GM18861 (cell line): ENCODE measurements at regions not wholly inside any gene's neighbourhood (a gene's known extent, or its start where the extent isn't known, plus 50 kb on each side); places are given as distances from the start of the nearest gene placed in this dataset.

Source experiments
- ATAC-seq: cut with Tn5 transposase; IDR thresholded peaks from one replicate; pipeline ENCODE4 v1.9.1; 2021; ENCODE audit not compliant: unreplicated experiment

DNA sequence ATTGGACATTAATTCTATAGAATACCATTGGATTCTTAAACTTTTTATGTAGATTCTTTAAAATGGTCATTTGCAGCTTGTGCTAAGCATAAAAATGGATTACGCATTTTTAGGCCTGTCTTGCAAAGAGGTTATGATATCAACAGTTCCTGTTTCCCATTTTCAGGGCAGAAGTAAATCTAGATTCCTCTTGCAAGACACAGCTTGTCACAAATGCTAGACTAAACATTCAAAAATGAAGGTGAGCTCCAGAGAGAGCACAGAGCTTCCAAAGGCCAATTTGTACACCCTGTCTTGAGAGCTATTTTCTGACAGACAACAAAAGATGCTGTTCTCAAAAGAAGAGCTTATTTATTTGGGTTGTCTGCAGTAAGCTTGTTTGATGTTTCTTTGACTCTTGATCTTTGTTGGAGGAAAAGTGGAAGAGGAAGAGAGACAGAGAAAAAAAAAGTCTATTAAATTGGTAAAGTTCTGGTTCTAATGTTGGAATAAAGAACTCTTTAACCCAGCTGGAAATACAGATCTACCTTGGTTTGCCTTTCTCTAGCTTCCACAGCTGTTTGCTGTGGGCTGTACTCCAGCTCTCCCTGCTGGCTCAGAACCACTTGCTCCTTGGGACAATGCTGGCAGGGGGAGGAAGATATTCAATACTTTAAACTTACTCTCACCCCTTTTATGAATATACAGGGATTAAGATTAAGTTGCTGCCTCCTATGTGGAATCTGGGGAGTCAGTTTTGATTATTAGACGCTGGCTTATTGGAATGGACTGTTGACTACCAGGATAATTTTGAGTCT lies 651.8 kb downstream of the CDH11 start:
- no peak for ATAC-seq

DNA sequence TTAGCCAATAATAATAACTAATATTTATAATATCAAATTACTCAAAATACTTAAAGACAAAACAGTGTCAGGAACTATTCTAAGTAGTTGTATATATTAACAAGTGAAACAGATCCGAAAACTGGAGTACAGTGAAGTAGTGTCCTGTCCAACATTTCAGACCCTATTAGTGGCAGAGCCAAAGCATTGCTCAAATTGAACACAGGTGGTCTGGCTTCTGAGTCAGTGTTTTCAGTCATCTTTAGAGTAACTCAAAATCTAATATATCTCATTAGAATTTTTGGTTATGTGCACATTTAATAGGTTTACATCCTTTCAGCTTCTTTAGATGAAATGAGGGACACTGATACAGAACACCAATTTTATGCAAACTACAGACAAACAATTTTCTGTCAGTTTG lies 652.5 kb downstream of the CDH11 start:
- no peak for ATAC-seq

DNA sequence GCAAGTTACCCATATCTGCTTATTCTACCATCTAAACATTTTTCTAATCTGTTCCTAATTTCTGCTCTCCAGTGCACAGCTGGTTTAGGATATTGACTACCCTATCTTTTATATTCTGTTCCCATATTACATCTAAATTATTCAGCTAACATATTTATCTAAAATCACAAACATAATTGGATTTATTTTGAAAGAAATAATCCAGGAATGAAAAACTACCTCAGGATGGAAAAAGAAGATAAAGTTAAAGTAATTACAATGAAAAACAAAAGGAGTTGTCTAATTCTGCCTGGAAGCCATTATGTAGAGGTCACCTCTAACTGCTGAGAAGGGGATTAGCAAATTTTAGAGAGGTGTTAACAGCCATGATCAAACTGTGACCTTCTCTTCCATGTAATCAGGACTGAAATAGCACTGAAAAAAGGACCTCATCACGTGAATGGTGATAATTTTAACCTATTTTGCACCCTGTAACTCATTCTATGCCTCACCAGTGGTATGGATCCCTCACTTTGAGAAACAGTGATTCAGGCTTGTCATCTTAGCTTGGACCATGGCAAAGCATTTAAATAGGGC lies 653.3 kb downstream of the CDH11 start:
- ATAC-seq, result no peak

DNA sequence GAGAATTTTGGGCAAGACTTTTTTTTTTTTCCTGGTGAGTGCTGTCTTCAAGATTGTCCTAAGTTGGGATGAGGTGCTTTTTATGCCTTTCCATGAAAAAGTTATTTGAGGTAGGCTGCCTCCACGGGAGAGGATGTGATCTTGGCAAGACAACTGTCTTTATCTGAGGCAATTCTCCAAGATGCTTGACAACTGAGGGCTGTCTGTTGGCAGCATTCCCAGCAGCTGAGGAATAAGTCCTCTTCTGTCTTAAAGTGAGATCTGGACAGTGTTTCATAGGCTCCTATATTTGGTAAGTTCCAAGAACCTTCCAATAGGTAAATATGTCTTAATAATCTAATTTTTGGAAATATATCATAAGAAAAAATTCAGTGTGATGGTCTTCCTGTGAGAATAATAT lies 662.0 kb downstream of the CDH11 start:
- ATAC-seq, result no peak

DNA sequence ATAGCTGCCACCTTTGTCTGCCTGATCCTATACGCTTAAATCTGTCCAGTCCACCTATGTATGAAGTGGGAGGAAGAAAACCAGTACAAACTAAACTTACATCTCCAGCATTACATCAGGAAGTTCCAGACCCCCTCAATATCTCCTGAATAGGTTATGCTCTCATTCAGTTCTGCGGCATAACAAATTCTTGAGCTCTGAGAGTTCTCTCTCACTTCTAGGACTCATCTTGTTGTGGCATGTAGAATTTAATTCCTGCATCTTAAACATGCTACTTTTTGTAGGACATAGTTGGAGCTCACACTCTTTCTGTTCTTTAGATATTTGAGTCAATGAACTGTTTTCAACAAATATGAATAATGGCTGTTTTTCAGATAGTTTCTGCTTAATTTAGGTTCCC lies 662.5 kb downstream of the CDH11 start:
- no peak for ATAC-seq

DNA sequence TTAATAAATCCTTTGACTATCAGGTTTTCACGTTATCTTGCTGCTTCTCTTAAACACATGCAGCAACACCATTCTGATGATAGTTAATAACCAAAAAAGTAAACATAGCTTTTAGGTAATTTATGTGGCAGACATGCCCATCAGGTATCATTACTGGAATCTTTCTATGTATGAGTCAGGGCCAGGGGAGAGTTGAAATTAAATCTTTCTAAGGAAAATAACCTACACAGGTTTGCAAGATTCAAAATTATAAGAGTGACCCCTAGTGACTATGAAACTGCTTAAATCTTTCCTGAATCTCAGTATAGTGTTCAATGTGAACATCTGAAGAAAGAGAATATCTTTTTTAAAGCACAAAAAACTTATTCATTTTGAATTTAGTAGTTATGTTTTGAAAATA lies 666.6 kb downstream of the CDH11 start:
- no peak for ATAC-seq

DNA sequence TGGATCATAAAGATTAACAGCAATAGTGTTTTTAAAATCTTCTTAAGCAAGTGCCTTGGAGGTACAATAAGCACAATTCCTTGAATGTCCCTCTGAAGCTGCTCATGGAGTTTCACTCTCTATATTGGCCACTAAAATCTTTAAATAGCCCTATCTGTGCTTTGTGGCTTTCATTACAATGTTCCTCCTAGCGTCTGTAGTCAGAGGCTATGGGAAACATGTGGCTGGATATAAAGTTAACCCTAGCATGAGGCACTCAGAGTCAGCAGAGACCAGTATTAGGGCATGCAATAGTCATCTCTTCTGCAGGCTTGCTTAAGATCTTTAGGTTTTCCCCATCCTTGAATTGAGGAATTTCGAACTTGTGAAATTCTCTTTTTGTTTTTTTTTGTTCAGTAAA lies 668.2 kb downstream of the CDH11 start:
- ATAC-seq, result no peak

DNA sequence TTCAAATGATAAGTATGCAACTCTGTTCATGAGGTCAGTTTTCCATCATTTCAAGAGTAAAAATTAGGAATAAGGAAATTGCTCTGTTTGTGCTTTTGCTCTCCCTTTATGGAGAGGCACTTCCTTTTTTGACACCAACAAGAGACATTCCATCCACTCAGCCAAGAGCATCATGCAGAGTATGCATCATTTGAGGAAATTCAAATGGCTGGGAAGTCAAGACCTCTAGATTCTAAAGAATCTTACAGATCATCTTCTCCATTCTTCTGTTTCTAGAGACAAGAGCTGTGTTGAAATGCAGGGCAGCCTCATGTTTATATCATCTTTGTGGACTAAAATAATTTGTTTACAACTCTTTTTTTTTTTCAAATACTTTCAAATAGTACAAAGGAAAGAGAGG lies 669.4 kb downstream of the CDH11 start:
- ATAC-seq, result no peak

DNA sequence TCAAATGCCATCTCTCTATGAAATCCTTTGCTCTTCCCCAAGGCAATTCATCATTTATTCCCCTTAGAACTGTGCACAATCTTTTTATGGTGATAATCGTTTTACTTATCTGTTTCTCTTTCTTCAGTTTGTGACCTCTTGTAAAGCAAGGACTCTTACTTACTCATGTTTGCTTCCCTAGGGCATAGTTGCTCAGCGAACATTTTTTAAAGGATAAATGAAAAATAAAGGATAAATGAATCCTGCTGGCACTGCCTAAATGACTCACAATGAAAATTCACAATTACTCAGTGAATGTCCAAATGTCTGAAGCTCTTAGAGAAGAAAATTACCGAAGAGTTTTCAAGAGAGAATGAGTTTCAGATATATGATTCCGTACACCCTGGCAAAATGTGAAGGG lies 671.7 kb downstream of the CDH11 start:
- ATAC-seq, result no peak

DNA sequence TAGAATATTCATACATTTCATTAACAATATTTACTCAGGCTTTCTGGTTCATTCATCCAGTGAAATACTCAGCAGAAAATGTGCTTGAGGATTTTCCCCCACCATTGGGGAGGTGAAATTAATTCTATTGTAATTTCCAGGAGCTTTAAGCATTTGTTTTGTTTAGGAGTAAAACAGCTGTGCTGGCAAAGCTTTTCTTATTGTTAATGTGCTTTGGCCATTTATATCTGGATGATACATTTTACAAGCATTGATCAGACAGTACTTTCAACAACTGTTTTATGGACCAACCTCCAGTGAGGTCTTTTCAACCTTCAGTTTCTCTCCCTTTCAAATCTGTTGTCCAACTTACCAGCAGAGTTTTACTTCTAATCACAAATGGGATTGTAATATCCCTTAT lies 672.4 kb downstream of the CDH11 start:
- no peak for ATAC-seq

DNA sequence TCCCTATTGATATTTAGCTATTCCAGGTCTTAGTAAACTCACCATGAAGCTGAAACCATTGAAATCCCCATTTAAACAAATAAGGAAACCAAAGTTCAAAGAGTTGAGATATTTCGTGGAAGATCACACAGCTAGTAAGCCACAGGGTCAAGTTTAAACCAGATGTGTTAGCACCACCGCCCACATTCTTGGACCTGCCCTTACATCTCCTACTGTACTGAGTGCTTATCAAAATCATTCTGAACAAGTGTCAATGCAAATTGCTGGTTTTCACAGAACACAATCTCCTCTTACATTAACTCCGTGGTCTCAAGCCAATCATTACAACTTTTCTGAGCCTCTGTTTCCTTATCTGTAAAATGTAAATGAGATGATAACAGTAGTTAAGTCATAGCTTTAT lies 676.2 kb downstream of the CDH11 start:
- ATAC-seq, result no peak

DNA sequence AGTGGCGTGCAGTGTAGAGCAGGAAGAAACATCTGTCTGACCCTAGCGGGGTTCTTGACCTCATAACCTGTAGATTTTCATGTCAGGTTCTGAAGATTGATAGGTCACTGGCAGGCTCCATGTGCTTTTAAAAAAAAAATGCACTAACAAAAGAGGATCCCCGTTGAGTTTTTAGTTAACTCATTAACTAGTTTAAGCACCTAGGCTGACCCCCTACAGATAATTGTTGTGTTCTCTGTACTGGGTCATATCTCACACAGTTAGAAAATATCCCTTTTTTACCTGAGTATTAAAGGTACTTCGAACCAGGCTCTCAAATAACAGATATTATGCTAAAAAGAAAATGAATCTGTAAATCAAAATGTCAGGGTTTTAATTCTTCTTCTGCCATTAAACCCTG lies 676.6 kb downstream of the CDH11 start:
- ATAC-seq, result no peak

DNA sequence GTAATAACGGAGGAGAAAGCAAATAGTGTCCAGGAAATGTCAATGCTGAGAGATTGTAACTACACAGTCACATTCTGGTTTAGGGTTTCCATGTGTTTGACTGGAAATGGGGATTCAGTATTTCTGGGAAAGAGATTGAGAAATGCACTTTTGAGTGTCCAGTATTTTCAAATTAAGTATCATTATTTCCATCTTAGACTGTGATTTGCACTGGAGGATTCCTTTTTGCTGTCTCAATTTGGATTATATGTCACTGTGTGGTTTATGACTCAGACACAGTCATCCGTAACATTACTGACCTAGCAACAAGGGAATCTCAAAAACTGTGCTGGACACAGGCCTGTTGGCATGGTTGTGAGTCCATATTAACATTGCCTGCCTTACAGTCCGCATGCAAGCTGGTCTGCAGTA lies 681.4 kb downstream of the CDH11 start:
- no peak for ATAC-seq

DNA sequence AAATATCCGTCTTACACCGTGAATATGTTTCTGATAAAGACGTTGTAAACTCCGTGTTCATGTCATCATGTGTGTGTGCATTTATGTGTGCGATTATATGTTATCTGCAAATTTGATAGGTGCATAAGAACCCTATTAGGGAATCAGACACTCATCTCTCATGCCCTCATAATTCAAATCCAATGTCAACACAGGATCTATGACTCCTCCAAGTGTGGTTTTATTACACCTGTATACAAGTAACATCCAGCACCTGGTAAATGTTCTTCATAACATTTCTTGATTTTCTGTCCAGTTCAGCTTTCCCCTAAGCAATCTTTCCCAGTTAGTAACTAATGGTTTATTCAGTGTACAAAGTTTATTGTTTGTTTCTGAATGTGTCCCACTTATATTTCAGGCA lies 681.9 kb downstream of the CDH11 start:
- ATAC-seq, result no peak

DNA sequence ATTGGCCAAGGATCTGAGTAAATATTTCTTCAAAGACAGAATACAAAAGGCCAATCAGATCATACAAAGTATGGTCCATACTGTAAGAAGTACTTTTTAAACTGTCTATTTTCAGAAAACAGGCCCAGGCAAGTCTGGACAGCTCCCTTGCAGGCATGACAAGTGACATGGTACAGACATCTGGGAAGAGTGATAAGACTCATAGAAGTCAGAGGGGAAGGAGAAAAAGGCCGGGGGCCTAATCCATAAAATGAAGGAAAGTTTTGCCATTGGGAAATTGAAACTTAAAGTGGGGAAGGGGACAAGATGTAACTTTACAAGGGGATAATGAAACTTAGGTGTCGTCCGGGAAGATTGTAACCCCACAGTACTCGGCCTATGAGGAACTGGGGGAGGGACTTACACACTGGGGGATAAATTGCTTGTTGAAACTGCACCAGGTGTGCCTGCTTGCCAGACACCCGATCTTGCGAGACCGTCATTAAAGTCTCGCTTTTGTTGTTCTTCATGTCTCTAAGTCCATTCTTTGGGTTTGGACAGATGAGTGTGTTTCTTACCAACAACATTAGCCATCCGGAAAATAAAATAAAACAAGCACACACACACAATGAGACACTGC lies 684.0 kb downstream of the CDH11 start:
- no peak for ATAC-seq

DNA sequence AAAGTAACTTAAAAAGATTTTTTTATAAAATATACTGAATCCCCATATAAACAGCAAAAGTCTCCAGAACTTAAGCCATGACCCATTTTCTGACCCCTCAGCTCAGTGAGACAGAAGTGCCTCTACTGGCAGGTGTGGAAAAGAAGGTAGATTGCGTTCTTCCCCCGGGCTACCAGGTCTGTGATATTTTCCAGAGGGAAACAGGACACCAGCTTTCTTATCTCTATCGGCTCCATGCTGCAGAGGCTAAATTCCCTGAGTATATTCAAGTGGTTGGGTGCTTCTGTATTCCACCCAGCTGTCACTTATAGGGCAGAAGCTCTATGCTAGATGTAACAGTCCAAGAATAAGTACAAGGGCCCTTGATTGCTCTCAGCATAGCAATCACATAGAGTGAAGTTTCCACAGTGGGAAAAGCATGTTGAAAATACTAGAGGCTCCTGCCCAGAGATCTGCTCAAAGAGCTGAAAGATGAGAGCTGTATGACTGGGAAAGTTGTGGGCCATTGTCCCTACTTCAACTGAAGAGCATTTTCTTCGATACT lies 687.3 kb downstream of the CDH11 start:
- ATAC-seq, result no peak

DNA sequence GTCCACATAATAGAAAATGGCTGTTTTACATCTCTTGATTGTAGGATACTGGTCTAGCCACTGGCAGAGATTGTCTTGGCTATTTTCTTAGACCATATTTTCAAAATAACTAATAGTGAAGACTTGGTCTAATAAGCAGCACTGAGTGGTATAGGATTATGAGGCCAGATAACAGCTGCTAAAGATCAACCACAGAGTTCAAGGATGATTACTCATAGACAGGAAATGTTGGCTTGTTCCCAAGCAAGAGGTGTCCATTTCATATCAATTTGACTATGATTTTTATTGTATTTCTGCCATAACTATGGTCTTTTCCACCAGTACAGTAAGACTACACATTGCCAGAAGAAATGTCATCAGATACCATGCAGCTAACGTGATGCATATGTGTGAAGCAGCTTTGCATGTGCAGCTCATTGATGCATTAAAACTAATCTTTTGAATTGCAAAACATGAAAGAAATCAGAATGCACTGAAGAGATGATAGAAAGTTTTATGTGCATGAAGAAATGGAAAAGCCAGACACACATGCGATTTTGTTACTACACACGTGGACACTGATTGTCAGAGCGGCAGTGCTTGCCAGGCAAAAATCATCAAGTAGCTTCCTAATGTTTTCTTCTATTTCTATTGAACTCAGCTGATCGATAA lies 693.3 kb downstream of the CDH11 start:
- no peak for ATAC-seq

DNA sequence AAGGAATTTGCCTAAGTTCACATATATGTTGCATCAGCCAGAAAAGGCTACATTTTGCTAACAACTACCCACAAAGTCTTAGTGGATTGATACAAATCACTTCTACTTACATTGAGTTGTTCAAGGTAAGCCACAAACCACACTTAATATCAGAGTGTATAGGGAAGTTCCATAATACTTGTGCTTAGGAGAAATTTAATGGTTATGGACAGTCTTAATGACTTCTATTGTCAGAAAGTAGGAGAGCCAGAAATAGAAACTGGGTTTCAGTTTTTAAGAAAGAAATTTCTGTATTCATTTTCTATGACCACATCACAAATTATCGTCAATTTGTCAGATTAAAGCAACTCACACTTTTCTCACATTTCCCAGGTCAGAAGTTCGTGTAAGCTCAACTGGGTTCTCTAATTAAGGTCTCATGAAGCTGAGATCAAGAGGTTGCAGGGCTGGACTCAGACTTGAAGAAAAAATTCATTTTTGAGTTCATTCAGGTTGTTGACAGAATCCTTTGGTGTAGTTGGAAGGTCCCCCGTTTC lies 695.7 kb downstream of the CDH11 start:
- ATAC-seq, result no peak

DNA sequence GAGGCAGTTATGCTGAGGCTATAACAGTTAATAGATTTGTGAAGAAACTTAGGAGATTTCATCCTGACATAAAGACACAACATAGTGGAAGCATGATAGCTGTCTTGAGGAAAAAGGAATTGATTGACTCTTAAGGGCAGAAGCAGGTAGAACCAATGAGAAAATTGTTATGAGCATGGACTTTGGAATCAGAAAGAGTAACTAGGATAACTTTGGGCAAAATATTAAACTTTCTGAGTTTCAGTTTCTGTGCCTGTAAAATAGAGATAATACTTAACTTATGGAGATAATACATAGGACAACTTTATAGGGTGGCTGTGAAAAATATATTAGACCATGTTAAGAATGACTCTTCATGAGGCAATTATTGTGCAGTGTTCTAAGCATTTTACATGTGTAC lies 696.5 kb downstream of the CDH11 start:
- ATAC-seq, result no peak

DNA sequence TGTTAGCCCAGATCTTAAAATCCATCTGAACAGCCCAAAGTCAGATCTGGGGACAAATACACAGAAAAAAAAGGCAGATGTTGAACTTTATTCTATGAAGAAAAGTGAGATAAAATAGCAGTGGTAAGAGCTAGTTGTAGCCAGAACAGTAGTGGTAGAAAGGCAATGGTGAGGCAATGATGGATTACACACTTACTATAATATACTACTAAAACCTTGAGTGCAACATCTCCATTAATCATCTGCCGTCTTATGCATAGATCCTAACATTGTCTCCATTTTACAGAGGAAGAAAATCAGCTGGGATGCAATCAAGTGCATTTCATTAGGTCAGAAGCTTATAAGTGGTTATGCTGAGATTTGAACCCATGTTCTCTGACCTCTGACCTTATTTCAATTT lies 699.6 kb downstream of the CDH11 start:
- ATAC-seq, result no peak

DNA sequence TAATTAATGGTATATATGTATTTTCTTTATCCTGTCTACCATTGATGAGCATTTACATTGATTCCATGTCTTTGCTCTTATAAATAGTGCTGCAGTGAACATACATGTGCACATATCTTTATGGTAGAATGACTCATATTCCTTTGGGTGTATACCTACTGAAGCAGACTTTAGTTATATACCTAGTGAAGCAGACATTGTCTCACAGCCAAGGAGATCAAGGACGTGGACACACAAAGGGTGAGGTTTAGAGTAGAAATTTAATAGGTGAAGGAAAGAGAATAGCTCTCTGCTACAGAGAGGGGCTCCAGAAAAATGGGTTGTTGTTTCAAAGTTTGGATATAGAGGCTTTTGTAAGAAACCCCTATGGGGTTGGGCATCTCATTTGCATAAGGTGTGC lies 700.3 kb downstream of the CDH11 start:
- no peak for ATAC-seq

DNA sequence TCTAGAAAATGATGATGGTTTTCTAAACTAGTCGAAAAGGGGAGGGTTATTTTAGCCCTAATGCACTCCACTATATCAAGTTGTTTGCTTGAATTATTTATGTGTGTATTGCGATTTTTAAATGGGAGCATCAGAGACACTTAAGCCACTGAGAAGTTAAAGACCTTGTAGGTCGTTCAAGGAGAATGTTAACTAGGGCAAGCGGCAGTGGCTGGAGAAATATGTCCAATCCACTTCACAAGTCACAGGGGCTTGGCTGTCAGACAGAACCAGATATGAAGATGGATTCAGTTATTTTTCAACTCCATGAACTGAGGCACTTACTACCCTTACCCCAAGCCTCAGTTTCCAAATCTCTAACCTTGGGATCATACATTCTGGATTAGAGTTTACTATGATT lies 702.0 kb downstream of the CDH11 start:
- ATAC-seq, result no peak
